ENCODE measurements at regions not wholly inside any gene's neighbourhood (a gene's known extent, or its start where the extent isn't known, plus 50 kb on each side); places are given as distances from the start of the nearest gene placed in this dataset.

DNA sequence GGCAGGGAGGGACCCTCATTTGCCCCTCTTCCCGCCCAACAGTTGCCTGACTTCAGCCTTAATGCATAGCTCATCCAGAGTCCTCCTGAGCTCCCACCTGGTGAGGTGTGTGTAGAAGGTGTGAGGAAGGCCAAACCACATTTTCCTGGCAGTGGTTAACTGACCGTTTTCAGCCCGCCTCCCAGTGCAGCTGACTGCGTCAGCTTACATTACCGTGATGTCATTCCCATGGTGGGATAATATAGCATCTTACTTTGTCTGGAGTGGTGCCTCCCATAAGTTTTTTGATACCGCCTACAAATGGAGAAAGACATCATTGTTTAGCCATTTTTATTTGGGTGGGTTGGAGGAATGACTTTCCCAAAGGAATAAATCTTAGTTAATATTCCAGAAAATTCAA is 151.9 kb downstream of the C9orf152 start:
- CTCF ChIA-PET: interaction anchor here (1.2 to 1.7 kb wide), 2 partner anchors 152 to 153 kb away, joined by 3 to 6 read pairs; no protein-coding TSS in a partner anchor
- DNase-seq (ENCODE audit: extremely low spot score): no peak
- POLR2A ChIA-PET: no interaction called here
- TF ChIP-seq HDGF (IDR thresholded peaks at IDR 0.05; ENCODE audit: borderline replicate concordance) (no peak), FOXA1 (IDR thresholded peaks at IDR 0.05) (no peak), FOXK2 (IDR thresholded peaks at IDR 0.05) (no peak), LEF1 (IDR thresholded peaks at IDR 0.05; ENCODE audit: borderline replicate concordance) (no peak), ZNF384 (IDR thresholded peaks at IDR 0.05) (no peak), ARNT (IDR thresholded peaks at IDR 0.05) (no peak), NFRKB (IDR thresholded peaks at IDR 0.05) (no peak), L3MBTL2 (conservative IDR thresholded peaks at IDR 0.05) (no peak), FOXM1 (IDR thresholded peaks at IDR 0.05; ENCODE audit: borderline replicate concordance) (no peak), SUZ12 (IDR thresholded peaks at IDR 0.05) (no peak), ELF4 (IDR thresholded peaks at IDR 0.05) (no peak), SP1 (IDR thresholded peaks at IDR 0.05) (no peak)
- TF ChIP-seq, protein P1, sequence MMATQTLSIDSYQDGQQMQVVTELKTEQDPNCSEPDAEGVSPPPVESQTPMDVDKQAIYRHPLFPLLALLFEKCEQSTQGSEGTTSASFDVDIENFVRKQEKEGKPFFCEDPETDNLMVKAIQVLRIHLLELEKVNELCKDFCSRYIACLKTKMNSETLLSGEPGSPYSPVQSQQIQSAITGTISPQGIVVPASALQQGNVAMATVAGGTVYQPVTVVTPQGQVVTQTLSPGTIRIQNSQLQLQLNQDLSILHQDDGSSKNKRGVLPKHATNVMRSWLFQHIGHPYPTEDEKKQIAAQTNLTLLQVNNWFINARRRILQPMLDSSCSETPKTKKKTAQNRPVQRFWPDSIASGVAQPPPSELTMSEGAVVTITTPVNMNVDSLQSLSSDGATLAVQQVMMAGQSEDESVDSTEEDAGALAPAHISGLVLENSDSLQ (IDR thresholded peaks at IDR 0.05): no peak

DNA sequence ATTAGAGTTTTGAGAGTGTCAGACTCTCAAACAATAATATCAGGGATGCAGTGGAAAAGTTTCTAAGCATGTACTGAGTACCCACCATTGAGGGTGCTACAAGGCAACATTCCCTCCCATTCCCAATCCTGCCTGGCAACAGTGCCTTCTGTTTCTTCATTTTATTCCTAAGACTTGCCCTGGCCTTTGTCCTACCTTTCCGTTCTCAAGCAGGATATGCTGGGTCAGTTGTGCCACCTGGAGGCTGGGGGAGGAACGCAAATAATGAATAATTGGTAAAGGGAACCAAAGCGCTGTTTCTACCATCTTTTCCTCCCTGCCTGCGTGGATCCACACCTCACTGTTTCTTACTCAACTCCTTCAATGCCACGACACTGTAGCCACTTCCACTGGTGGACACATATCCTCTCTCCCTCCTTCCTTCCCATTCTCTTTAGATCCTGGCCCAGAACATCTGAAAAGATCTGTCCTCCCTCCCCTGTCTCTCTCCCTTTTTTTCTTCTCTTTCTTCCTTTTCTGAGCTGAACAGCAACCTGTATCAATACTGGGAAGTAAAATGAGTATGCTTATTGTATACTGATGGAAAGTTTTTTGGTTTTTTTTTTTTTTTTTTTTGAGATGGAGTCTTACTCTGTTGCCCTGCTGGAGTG is 149.5 kb downstream of the C9orf152 start:
- POLR2A ChIA-PET: no interaction called here
- DNase-seq (ENCODE audit: extremely low spot score): peak; percentile 70
- CTCF ChIA-PET: interaction anchor here (0.6 to 0.9 kb wide), 2 partner anchors 9 to 239 kb away, joined by 3 read pairs; no protein-coding TSS in a partner anchor
- TF ChIP-seq LEF1 (IDR thresholded peaks at IDR 0.05; ENCODE audit: borderline replicate concordance) (no peak), L3MBTL2 (conservative IDR thresholded peaks at IDR 0.05) (no peak), BHLHE40 (IDR thresholded peaks at IDR 0.05; ENCODE audit: borderline replicate concordance) (no peak), SUZ12 (IDR thresholded peaks at IDR 0.05) (no peak), CTBP1 (IDR thresholded peaks at IDR 0.05; ENCODE audit: borderline replicate concordance) (no peak), ZNF384 (IDR thresholded peaks at IDR 0.05) (no peak), HDGF (IDR thresholded peaks at IDR 0.05; ENCODE audit: borderline replicate concordance) (no peak)
- TF ChIP-seq, protein P1 (IDR thresholded peaks at IDR 0.05): no peak

DNA sequence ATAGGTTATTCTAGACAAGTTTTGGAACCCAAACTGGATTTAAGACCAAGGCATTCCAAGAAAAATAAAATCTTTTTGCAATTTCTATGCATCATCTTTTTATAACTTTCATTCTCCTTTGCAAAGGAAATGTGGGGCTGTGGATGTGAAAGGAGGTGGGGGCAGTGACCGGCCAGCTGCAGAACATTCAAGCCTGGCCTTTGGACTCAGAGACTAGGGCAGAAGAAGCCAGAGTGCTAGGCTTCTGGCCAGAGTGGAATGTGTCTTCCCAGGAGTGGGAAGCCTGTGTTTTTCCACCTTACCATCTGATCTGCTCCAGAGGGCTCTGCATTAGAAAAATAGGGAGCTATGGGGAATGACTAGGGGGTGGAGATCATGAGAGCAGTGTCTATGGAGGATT is 148.5 kb downstream of the C9orf152 start:
- no peak for DNase-seq (ENCODE audit: extremely low spot score)
- CTCF ChIA-PET: no interaction called here
- POLR2A ChIA-PET: no interaction called here
- TF ChIP-seq FOXM1 (IDR thresholded peaks at IDR 0.05; ENCODE audit: borderline replicate concordance) (no peak), TARDBP (IDR thresholded peaks at IDR 0.05) (no peak), HDGF (IDR thresholded peaks at IDR 0.05; ENCODE audit: borderline replicate concordance) (no peak), SP1 (IDR thresholded peaks at IDR 0.05) (no peak), L3MBTL2 (conservative IDR thresholded peaks at IDR 0.05) (no peak), BHLHE40 (IDR thresholded peaks at IDR 0.05; ENCODE audit: borderline replicate concordance) (no peak), ELF4 (IDR thresholded peaks at IDR 0.05) (no peak), CTBP1 (IDR thresholded peaks at IDR 0.05; ENCODE audit: borderline replicate concordance) (no peak), LEF1 (IDR thresholded peaks at IDR 0.05; ENCODE audit: borderline replicate concordance) (no peak), FOXA1 (IDR thresholded peaks at IDR 0.05) (no peak), FOXK2 (IDR thresholded peaks at IDR 0.05) (no peak), ARNT (IDR thresholded peaks at IDR 0.05) (no peak), NFRKB (IDR thresholded peaks at IDR 0.05) (no peak), ZNF384 (IDR thresholded peaks at IDR 0.05) (no peak), SUZ12 (IDR thresholded peaks at IDR 0.05) (no peak)
- TF ChIP-seq, protein P1 (IDR thresholded peaks at IDR 0.05): no peak

DNA sequence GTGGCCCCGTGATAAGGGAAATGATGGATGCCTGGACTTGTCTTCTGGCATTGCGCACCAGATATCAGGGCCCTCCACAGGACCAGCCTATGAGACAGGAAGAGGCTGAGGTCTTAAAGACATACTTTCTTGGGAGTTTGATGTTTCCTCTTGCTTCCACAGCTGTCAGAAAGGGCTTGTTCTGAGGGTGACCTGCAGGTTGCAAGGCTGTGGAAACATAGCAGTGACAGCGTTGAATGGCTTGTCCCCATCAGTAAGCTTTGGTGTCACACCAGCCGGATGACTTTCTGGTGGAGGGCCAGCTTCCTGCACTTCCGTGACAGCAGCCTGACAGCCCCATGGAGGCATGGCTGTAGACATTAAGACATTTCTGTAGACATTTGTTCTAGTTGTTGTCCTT is 143.2 kb downstream of the C9orf152 start:
- DNase-seq (ENCODE audit: extremely low spot score): no peak
- no peak for TF ChIP-seq ELF4 (IDR thresholded peaks at IDR 0.05)
- TF ChIP-seq, protein P1 (IDR thresholded peaks at IDR 0.05): no peak
- CTCF ChIA-PET: no interaction called here
- POLR2A ChIA-PET: no interaction called here

DNA sequence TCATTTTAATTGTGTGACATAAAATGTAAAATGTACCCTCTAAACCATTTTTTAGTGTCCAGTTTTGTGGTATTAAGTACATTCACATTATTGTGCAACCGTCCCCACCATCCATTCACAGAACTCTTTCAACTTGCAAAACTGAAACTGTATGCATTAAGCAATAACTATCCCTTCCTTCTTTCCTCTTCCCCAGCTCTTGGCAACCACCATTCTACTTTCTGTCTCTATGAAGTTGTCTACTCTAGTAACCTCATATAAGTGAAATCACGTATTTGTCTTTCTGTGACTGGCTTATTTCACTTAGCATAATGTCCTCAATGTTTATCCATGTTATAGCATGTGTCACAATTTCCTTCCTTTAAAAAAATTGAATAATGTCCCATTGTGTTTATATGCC is 142.4 kb downstream of the C9orf152 start:
- TF ChIP-seq L3MBTL2 (conservative IDR thresholded peaks at IDR 0.05): no peak
- no peak for TF ChIP-seq ZNF384 (IDR thresholded peaks at IDR 0.05)
- no peak for TF ChIP-seq BHLHE40 (IDR thresholded peaks at IDR 0.05; ENCODE audit: borderline replicate concordance)
- no peak for TF ChIP-seq TARDBP (IDR thresholded peaks at IDR 0.05)
- no peak for TF ChIP-seq CTBP1 (IDR thresholded peaks at IDR 0.05; ENCODE audit: borderline replicate concordance)
- TF ChIP-seq ARNT (IDR thresholded peaks at IDR 0.05): no peak
- no peak for TF ChIP-seq NFRKB (IDR thresholded peaks at IDR 0.05)
- TF ChIP-seq SP1 (IDR thresholded peaks at IDR 0.05): no peak
- TF ChIP-seq FOXM1 (IDR thresholded peaks at IDR 0.05; ENCODE audit: borderline replicate concordance): no peak
- TF ChIP-seq LEF1 (IDR thresholded peaks at IDR 0.05; ENCODE audit: borderline replicate concordance): no peak
- no peak for TF ChIP-seq HDGF (IDR thresholded peaks at IDR 0.05; ENCODE audit: borderline replicate concordance)
- no peak for TF ChIP-seq FOXA1 (IDR thresholded peaks at IDR 0.05)
- TF ChIP-seq FOXK2 (IDR thresholded peaks at IDR 0.05): no peak
- TF ChIP-seq, protein P1 (IDR thresholded peaks at IDR 0.05): no peak
- TF ChIP-seq ELF4 (IDR thresholded peaks at IDR 0.05): no peak
- TF ChIP-seq SUZ12 (IDR thresholded peaks at IDR 0.05): no peak
- CTCF ChIA-PET: no interaction called here
- POLR2A ChIA-PET: no interaction called here
- DNase-seq (ENCODE audit: extremely low spot score): no peak
